ENCODE measurements at regions not wholly inside any gene's neighbourhood (a gene's known extent, or its start where the extent isn't known, plus 50 kb on each side); places are given as distances from the start of the nearest gene placed in this dataset.

- WGBS, 2 experiments (ENCODE audit: insufficient coverage in 1 of 2, insufficient read length in 1 of 2): 90 to 96% methylated on average over 5 to 12 of the region's 12 CpGs
- Mint-ChIP-seq H3K9me3 (no peaks in the 10 kb centered on the region), H3K4me1 (peaks cover 4% of the 10 kb centered on the region), H3K36me3 (ENCODE audit: low read depth) (no peaks in the 10 kb centered on the region), H3K27me3 (ENCODE audit: insufficient read depth) (peaks cover 6% of the 10 kb centered on the region), H3K27ac (no peak overlapping the region), H3K4me3 (no peak overlapping the region)
- Histone ChIP-seq H3K4me1 (ENCODE audit: control insufficient read depth, insufficient read depth, low read length) (no peaks in the 10 kb centered on the region), H3K27ac (ENCODE audit: low read depth, low read length) (no peak overlapping the region), H3K36me3 (ENCODE audit: control insufficient read depth, insufficient read depth, low read length) (no peaks in the 10 kb centered on the region), H3K27me3 (ENCODE audit: control insufficient read depth, insufficient read depth, low read length, poor library complexity, severe bottlenecking) (peaks cover 5% of the 10 kb centered on the region), H3K9me3 (ENCODE audit: control insufficient read depth, low read length) (no peaks in the 10 kb centered on the region), H3K4me3 (ENCODE audit: low read length) (no peak overlapping the region), H3K9ac (ENCODE audit: extremely low read depth, low read length, poor library complexity, severe bottlenecking) (no peak overlapping the region)
- DNase-seq: no peak
- no peak for TF ChIP-seq CTCF (conservative IDR thresholded peaks at IDR 0.05)
These were observed 265.3 kb downstream of the TFAP2A start for GRCh38 chr6:10149603-10150002.

GRCh38 chr6:10146715-10147451 is 268.0 kb downstream of the TFAP2A start:
- H3K27me3 Mint-ChIP-seq (ENCODE audit: insufficient read depth): peaks cover 6% of the 10 kb centered on the region
- no peak for TF ChIP-seq CTCF (conservative IDR thresholded peaks at IDR 0.05)
- H3K4me3 Mint-ChIP-seq: peak overlapping the region; percentile 45
- H3K9me3 ChIP-seq (ENCODE audit: control insufficient read depth, low read length): no peaks in the 10 kb centered on the region
- no peak overlapping the region for H3K4me3 ChIP-seq (ENCODE audit: low read length)
- H3K36me3 ChIP-seq (ENCODE audit: control insufficient read depth, insufficient read depth, low read length): no peaks in the 10 kb centered on the region
- H3K4me1 ChIP-seq (ENCODE audit: control insufficient read depth, insufficient read depth, low read length): no peaks in the 10 kb centered on the region
- 55 to 100% methylated on average over 1 to 5 of the region's 5 CpGs for WGBS, 2 experiments (ENCODE audit: insufficient coverage in 1 of 2, insufficient read length in 1 of 2)
- no peak overlapping the region for H3K9ac ChIP-seq (ENCODE audit: extremely low read depth, low read length, poor library complexity, severe bottlenecking)
- no peaks in the 10 kb centered on the region for H3K9me3 Mint-ChIP-seq
- H3K27ac ChIP-seq (ENCODE audit: low read depth, low read length): no peak overlapping the region
- no peak overlapping the region for H3K27ac Mint-ChIP-seq
- no peaks in the 10 kb centered on the region for H3K36me3 Mint-ChIP-seq (ENCODE audit: low read depth)
- H3K27me3 ChIP-seq (ENCODE audit: control insufficient read depth, insufficient read depth, low read length, poor library complexity, severe bottlenecking): no peaks in the 10 kb centered on the region
- peaks cover 4% of the 10 kb centered on the region for H3K4me1 Mint-ChIP-seq
- peak; percentile 76 for DNase-seq

- no CpG with 5 or more reads among the region's 1 CpG for WGBS, 2 experiments (ENCODE audit: insufficient coverage in 1 of 2, insufficient read length in 1 of 2)
- TF ChIP-seq CTCF (conservative IDR thresholded peaks at IDR 0.05): no peak
- H3K27me3 Mint-ChIP-seq (ENCODE audit: insufficient read depth): peaks cover 6% of the 10 kb centered on the region
- H3K4me1 Mint-ChIP-seq: peaks cover 9% of the 10 kb centered on the region
- no peaks in the 10 kb centered on the region for H3K9me3 Mint-ChIP-seq
- no peak for DNase-seq
- H3K4me3 ChIP-seq (ENCODE audit: low read length): no peak overlapping the region
- H3K27me3 ChIP-seq (ENCODE audit: control insufficient read depth, insufficient read depth, low read length, poor library complexity, severe bottlenecking): no peaks in the 10 kb centered on the region
- no peak overlapping the region for H3K9ac ChIP-seq (ENCODE audit: extremely low read depth, low read length, poor library complexity, severe bottlenecking)
- no peaks in the 10 kb centered on the region for H3K36me3 Mint-ChIP-seq (ENCODE audit: low read depth)
- no peaks in the 10 kb centered on the region for H3K9me3 ChIP-seq (ENCODE audit: control insufficient read depth, low read length)
- H3K4me3 Mint-ChIP-seq: no peak overlapping the region
- no peak overlapping the region for H3K27ac Mint-ChIP-seq
- no peak overlapping the region for H3K27ac ChIP-seq (ENCODE audit: low read depth, low read length)
- H3K36me3 ChIP-seq (ENCODE audit: control insufficient read depth, insufficient read depth, low read length): no peaks in the 10 kb centered on the region
- H3K4me1 ChIP-seq (ENCODE audit: control insufficient read depth, insufficient read depth, low read length): no peaks in the 10 kb centered on the region
These were observed 270.1 kb downstream of the TFAP2A start for GRCh38 chr6:10144772-10145171.

Data from endodermal cell (in vitro differentiated cells).